KMS-11 (cell line): ENCODE measurements at regions not wholly inside any gene's neighbourhood (a gene's known extent, or its start where the extent isn't known, plus 50 kb on each side); places are given as distances from the start of the nearest gene placed in this dataset.

ENCODE experiments used
- H2AFZ ChIP-seq: fragments of 200-600 bp; sonication (generic); 2 replicates; pipeline ENCODE4 v1.6.1; 2016; ENCODE audit warnings: antibody characterized with exemption, mixed run types, low read depth
- H3K27ac ChIP-seq: fragments of 200-600 bp; sonication (generic); 2 replicates; pipeline ENCODE4 v1.6.1; 2016; ENCODE audit warnings: mild to moderate bottlenecking, mixed run types
- H3K27me3 ChIP-seq: fragments of 200-600 bp; sonication (generic); 2 replicates; pipeline ENCODE4 v1.6.1; 2017; ENCODE audit warnings: mild to moderate bottlenecking, low read depth, mixed run types, moderate library complexity; ENCODE audit not compliant: insufficient read depth
- H3K36me3 ChIP-seq: fragments of 200-600 bp; sonication (generic); 2 replicates; pipeline ENCODE4 v1.6.1; 2017; ENCODE audit warnings: mild to moderate bottlenecking, mixed run types; ENCODE audit not compliant: insufficient read depth
- H3K4me1 ChIP-seq: fragments of 200-600 bp; sonication (generic); 2 replicates; pipeline ENCODE4 v1.6.1; 2016; ENCODE audit warnings: mild to moderate bottlenecking, low read depth, mixed run types; ENCODE audit not compliant: poor library complexity, severe bottlenecking
- H3K4me2 ChIP-seq: fragments of 200-600 bp; sonication (generic); 2 replicates; pipeline ENCODE4 v1.7.0; 2016; ENCODE audit warnings: mild to moderate bottlenecking, mixed run types
- H3K4me3 ChIP-seq: fragments of 200-600 bp; sonication (generic); IDR thresholded peaks from 2 replicates; pipeline ENCODE4 v1.6.1; 2017; ENCODE audit warnings: low read depth, low read length, mixed read lengths; ENCODE audit not compliant: insufficient read depth
- H3K79me2 ChIP-seq: fragments of 200-600 bp; sonication (generic); 2 replicates; pipeline ENCODE4 v1.6.1; 2016; ENCODE audit warnings: low read depth, mixed run types; ENCODE audit not compliant: insufficient read depth
- H3K9ac ChIP-seq: fragments of 200-600 bp; sonication (generic); 2 replicates; pipeline ENCODE4 v1.6.1; 2016; ENCODE audit warnings: mild to moderate bottlenecking, mixed run types
- H4K20me1 ChIP-seq: fragments of 200-600 bp; sonication (generic); 2 replicates; pipeline ENCODE4 v1.6.1; 2016; ENCODE audit warnings: mild to moderate bottlenecking, mixed run types; ENCODE audit not compliant: insufficient read depth
- CTCF ChIP-seq: fragments of 200-600 bp; sonication (generic); conservative IDR thresholded peaks from 2 replicates; pipeline ENCODE4 v1.6.1; 2017; ENCODE audit warnings: low read depth, mild to moderate bottlenecking, antibody characterized with exemption, low read length, moderate library complexity, mixed read lengths

GRCh38 chr1:25006770-25007169 is 76.7 kb upstream of the RUNX3 start:
- H3K4me3 ChIP-seq, result no peak overlapping the region
- no peaks in the 10 kb centered on the region for H3K4me1 ChIP-seq
- no peaks in the 10 kb centered on the region for H3K79me2 ChIP-seq
- no peaks in the 10 kb centered on the region for H4K20me1 ChIP-seq
- no peak overlapping the region for H3K9ac ChIP-seq
- no peaks in the 10 kb centered on the region for H3K36me3 ChIP-seq
- no peak overlapping the region for H3K27ac ChIP-seq
- H2AFZ ChIP-seq, result no peak overlapping the region
- no peak overlapping the region for H3K4me2 ChIP-seq
- H3K27me3 ChIP-seq, result no peaks in the 10 kb centered on the region; the same call in 1 of the 2 replicates
- TF ChIP-seq CTCF, result no peak

DNA sequence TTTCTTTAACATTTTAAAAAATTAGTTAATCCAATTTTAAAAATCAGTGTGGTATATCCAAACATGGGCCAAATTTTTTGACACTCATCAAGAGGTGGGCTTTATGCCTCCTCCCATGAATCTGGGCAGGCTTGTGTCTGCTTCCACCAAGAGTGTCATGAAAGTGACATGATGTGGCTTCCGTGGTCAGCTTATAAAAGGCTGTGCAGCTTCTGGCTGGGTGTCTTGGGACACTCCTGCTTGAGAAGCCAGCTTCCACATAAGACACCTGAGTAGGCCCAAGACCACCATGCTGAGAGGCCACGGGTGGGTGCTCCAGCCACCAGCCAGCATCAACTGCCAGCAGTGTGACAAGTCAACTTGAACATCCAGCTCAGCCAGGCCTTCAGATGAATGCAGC is 74.3 kb upstream of the RUNX3 start:
- Histone ChIP-seq H3K4me1 (no peaks in the 10 kb centered on the region), H3K27me3 (no peaks in the 10 kb centered on the region; the same call in 1 of the 2 replicates), H3K4me2 (no peak overlapping the region), H3K79me2 (no peaks in the 10 kb centered on the region), H3K4me3 (no peak overlapping the region), H2AFZ (no peak overlapping the region), H3K9ac (no peak overlapping the region), H3K36me3 (no peaks in the 10 kb centered on the region), H4K20me1 (no peaks in the 10 kb centered on the region), H3K27ac (no peak overlapping the region)
- TF ChIP-seq CTCF, result no peak

- H2AFZ ChIP-seq, result no peak overlapping the region
Measured at GRCh38 chr1:25003457-25004190, 73.5 kb upstream of the RUNX3 start.

GRCh38 chr1:25003000-25003399 is 72.9 kb upstream of the RUNX3 start:
- no peaks in the 10 kb centered on the region for H3K79me2 ChIP-seq
- H3K27ac ChIP-seq, result no peak overlapping the region
- no peak overlapping the region for H3K4me3 ChIP-seq
- H3K27me3 ChIP-seq, result no peaks in the 10 kb centered on the region; the same call in 1 of the 2 replicates
- H2AFZ ChIP-seq, result no peak overlapping the region
- no peaks in the 10 kb centered on the region for H3K4me1 ChIP-seq
- H3K4me2 ChIP-seq, result no peak overlapping the region
- H3K9ac ChIP-seq, result no peak overlapping the region
- no peak for TF ChIP-seq CTCF
- no peaks in the 10 kb centered on the region for H3K36me3 ChIP-seq
- no peaks in the 10 kb centered on the region for H4K20me1 ChIP-seq

More at GRCh38 chr1:25003457-25004190, 73.5 kb upstream of the RUNX3 start:
- Histone ChIP-seq H3K4me3 (no peak overlapping the region), H3K4me2 (no peak overlapping the region), H4K20me1 (no peaks in the 10 kb centered on the region), H3K9ac (no peak overlapping the region), H3K4me1 (no peaks in the 10 kb centered on the region), H3K27me3 (no peaks in the 10 kb centered on the region; the same call in 1 of the 2 replicates), H3K79me2 (no peaks in the 10 kb centered on the region), H3K27ac (no peak overlapping the region), H3K36me3 (no peaks in the 10 kb centered on the region)
- no peak for TF ChIP-seq CTCF
